ELR (cell line): ENCODE measurements at regions not wholly inside any gene's neighbourhood (a gene's known extent, or its start where the extent isn't known, plus 50 kb on each side); places are given as distances from the start of the nearest gene placed in this dataset.

Experiments used
- DNase-seq: peaks from one replicate; pipeline ENCODE4 v3.0.0-alpha.2; 2015; ENCODE audit warnings: low read depth

DNA sequence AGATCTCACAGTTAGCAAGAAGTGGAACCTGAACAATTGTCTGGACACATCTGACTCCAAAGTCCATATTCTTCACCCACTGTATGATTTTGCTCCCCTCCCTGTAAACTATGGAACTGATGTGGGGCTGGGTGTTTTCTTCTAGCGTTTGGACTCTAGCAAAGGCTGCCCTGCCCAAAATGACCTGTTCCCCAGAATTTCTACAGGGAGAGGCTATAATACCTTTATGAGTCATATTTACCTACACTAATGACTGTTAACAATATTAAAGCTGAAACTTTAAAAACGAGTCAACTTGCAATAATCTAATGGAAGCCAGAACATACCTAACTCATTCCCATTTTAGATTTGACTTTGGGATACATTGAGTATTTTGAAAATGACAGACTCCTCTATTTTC lies 531.2 kb upstream of the CFAP20DC start:
- DNase-seq, result no peak

GRCh38 chr3:59580499-59580898 lies 530.7 kb upstream of the CFAP20DC start:
- DNase-seq, result no peak

DNA sequence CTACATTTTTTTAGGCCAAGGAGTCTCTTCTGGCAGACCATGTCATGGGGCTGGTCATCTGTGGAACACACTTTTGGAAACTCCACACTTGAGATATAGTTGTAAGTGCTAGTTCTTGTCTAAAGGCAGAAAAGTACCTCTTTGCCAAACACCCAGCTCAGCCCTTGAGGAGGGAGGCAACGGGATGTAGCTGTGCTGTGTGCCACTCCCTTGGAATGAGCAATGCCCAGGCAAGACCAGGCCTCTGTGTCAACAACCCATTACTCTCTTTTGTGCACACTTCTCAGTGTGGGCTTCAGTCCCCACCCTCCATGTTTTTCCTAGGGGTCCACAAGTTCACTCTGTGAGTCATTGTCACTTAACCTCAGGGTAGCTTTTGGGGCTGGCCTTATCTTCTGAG lies 528.3 kb upstream of the CFAP20DC start:
- DNase-seq, result no peak

GRCh38 chr3:59576606-59577005 lies 526.8 kb upstream of the CFAP20DC start:
- DNase-seq, result no peak

DNA sequence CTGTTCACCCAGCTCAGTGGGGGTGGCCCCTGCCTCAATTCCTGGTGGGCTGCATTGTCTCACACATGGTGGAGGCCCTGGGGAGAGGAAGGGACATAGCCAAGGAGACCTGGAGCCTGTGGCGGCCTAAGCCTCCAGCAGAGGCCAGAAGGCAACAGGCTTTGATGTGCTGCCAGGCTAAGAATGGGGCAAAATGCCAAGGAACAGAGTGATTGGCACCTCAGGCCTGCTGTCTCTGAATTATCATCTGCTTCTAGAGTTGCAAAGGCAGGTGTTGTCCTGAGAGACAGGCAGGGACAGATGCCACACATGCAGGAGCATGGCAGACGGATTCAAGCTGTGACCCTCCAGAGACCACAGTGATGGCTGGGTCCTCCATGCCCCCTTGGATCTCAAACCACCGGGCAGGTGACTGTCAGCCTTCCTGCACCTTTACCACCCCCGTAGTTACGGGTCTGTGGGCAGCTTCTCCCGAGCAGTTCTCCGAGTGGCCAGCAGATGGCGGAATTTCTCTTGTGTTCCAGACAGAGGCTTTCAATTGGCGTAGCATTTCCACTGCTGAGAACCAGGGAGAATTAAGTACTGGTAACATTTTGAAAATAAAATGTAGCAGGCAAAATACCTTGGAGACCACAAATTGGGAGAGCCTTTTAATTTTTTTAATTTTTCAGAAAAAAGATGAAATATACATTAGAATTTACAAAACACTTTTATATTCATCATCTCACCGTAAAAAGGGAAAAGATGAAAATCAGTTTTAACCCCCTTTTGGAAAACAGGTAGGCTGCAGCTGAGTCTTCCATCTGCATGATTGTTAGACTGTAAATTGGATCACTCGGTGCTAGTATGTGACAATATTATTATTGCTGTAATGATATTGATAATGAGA lies 525.5 kb upstream of the CFAP20DC start:
- DNase-seq, result peak; percentile 57

DNA sequence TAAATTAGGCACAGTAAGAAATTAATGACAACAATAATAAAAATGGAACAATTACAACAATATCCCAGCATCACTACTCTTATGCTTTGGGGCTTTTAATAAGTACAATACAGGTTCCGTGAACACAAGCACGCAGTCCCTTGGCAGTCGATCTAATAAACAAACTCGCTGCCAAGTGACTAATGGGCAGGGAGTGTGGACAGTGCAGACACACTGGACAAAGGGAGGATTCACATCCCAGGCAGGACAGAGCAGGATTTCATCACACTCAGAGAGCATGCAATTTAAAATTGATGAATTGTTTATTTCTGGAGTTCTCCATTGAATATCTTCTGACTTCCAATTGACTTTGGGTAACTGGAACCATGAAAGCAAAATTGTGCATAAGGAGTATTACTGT lies 524.1 kb upstream of the CFAP20DC start:
- DNase-seq, result peak; percentile 9

GRCh38 chr3:59572106-59572505 lies 522.3 kb upstream of the CFAP20DC start:
- no peak for DNase-seq

GRCh38 chr3:59570806-59571205 lies 521.0 kb upstream of the CFAP20DC start:
- DNase-seq, result no peak

- DNase-seq, result no peak
These were observed 517.8 kb upstream of the CFAP20DC start for GRCh38 chr3:59567661-59568060.

DNA sequence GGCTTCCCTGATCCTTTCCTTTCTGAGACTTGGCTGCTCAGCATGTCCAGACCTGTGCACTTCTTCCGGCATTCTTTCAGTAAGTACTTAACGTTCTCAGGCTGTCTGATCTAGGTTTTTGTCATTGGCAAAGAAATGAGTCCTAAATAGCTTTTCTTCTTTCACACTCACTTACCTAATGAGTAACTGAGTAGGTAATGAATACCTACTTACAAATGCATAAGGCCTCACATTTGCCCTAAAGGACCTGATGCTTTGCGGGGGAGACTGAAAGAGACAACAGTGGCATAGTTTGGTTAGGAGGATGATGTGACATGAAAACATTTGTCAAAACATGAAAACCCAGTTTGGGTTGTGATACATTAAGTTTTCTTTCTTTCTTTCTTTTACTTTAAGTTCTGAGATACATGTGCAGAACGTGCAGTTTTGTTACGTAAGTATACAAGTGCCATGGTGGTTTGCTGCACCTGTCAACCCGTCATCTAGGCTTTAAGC lies 516.7 kb upstream of the CFAP20DC start:
- no peak for DNase-seq

DNA sequence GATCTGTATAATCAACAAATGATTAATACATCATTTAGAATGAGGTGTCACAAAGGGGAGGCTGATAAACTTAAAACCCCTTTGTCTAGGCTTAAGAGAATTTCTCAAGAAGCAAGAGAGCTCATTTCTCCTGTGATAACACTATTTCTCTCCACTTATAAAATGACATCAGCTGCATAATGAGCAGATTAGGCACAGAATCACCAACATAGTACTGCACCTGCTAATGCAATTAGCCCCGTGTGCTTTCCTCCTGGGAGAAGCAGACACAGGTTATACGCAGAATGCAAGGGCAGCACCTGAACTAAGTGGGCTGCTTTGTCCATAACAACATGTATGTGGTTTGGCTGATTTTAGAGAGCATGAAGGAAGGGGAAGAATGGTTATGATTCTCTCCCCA lies 515.3 kb upstream of the CFAP20DC start:
- DNase-seq, result no peak

DNA sequence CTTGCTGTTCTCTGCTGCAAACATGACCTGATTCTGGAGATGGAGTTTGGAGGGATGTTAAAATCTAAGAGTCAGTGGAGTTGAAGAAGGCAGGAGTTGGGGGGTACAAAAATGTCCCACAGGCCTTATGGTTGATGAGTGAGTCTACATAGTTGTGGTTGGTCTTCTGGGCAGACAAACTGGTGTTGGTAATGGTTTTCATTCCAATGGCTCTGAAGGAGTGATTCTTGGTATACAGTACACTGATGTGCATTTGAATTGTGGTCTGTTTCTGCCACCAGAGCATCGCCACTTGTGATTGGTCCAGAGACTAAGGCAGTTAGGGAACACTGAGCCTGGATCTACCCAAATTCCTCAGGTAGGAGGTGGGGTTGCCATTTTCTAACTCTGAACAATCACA lies 514.1 kb upstream of the CFAP20DC start:
- no peak for DNase-seq

DNA sequence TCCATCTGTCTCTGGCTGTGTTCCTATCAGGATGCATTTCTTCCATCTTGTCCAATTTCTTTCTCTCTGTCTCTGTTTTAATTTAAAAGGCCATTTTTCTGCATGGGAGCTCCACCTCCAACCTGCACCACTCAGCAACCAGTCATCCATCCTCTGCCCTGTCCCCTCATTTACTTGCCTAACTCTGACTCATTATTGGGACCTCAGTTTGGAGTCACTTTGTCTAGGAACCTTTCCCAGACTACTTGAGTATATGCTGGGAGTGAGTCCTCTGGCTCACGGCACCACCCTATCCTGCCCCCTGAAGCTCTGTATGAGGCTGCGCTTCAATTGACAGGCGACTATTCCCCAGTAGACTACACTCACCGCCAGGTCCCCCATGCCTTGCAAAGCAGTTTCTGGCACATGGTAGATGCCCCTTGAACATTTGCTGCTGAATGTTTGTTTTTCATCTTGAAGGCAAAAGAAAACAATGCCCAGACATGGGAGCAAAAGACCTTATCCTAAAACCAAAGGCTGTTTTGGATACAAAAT lies 513.3 kb upstream of the CFAP20DC start:
- DNase-seq, result peak; percentile 1

GRCh38 chr3:59559721-59560435 lies 510.1 kb upstream of the CFAP20DC start:
- DNase-seq, result peak; percentile 64

DNA sequence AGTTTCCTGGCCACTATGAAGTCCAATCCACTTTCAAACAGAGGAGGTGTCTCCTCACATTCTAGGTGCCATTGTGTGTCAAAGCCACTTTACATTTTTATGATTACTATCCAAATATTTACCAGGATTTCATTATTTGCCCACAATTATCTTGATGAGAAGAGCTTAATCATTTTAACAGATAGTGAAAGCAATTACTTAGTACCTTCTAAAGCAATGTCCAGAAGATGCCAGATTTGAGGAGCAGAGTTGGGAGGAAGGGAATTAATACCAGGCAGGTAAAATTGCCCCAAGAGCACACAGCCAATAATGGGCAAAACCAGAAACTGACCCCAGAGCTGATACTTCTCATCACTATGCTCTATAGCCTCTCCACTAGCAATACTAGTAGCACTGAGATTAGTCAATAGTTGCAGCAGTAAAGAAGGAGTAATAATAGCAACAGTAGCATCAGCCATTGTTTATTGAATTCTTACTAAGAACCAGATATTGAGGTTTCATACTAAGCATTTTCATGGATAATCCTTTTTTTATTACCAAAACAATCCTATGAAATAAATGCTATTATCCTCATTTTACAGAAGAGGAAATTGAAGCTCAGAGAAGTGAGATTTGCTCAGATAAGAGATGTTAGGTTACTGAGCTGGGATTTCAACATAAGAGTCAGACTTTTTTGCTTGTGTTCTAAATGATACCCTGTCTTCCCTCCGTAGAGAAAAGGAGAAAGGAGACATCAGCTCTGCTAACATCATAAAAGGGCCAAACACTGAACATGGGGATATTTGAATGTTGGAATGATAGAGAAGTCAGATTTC lies 509.3 kb upstream of the CFAP20DC start:
- no peak for DNase-seq

DNA sequence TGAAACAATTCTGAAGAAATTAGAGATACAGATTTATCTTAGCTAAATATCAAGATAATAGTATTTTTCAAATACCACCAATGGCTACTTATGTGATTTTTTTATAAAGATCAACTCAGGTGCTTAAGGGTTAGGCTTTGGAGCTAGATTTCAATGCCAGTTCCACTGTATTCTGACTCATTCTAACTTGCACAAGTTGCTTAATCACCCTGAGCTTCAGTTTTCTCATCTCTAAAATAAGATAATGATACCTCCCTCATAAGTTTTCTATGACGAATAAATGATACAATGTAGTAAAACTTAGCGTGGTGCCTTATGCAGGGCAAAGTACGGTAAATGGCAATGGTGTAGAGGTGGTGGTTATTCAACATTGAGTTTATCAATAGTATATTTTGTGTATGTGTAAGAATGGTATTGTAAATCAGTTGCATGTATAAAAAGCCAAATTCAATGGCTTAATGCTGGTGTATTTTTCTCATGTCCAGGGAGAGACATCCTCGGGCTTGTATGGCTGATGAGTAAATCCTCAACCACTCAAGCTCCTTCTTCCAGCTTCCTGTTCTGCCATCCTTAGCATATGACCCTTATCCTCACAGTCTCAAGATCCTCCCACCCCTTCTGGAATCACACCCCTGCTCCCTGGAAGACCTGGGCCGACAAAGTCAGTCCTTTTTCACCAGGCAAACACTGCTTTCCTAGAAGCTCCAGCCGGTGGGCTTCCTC lies 505.9 kb upstream of the CFAP20DC start:
- DNase-seq, result no peak

DNA sequence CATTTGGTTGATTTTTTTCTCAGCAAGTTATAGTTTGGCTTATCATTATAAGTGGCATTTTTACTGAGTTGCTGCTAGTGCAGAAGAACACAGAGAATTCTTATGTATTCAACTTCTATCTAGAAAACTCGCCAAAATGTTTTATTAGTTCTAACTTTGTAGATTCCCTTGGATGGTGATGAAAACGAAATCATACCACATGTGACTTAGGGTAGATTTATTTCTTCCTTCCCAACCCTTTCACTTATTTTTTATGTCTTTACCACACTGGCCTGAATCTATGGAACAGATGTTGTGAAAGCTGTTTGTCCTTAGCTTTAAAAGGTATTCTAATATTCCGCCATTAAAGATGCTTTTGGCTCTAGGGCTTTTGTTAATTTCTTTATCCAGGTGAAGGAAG lies 503.3 kb upstream of the CFAP20DC start:
- DNase-seq, result no peak

GRCh38 chr3:59551834-59552233 lies 502.0 kb upstream of the CFAP20DC start:
- DNase-seq, result no peak

DNA sequence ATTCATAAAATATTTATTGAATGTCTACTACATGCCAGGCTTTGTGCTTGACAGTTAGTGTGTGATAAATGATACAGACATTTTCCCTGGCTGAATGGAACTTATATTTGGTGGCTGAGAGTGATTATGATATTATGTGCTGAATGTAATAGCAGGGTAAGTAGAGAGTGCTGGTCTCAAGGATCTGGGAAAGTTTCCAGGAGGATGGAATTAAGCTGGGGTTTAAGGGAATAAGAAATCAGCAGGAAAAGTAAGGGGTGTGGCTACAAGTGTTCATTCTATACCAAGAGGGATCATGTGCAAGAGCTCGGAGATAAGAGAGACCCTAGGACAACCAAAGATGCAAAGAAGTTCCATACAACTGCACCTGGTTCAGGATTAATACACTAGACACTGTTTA lies 500.1 kb upstream of the CFAP20DC start:
- DNase-seq, result no peak

DNA sequence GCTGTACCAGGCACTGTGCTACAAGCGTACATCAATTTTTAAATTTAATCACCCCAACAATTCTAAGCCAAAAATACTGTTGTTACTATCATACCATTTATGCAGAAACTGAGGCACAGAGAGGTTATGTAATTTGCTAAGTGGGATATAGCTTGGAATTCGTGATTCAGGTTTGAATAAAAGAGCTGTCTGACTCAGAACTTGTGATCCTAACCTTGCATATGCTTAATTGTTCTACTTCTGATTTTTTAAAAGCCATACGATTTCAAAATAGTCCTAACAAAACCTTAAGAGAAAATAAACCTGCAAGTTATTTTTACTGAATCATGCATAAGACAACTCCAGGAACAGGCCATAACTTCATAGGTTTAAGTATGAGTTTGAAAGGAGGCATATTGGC lies 498.0 kb upstream of the CFAP20DC start:
- DNase-seq, result no peak

DNA sequence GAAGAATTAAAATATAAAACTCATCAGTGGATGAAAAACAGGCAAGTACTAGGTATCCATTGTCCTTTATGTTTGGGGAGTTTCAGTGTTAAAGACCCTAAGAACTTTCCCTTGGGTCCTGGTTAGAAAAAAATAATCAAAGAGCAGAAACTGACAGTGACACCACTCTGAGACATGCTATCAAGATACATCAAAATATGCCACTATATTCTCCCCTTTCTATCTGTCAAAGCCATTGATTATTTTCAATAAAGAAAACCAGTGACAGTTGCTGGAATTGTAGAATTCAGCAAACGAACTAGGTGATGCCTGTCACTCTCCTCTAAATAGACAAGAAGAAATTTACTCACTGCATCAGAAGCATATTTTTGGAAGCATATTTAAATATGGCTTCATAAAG lies 496.7 kb upstream of the CFAP20DC start:
- no peak for DNase-seq

- DNase-seq, result no peak
These were observed 495.5 kb upstream of the CFAP20DC start for GRCh38 chr3:59545374-59545773.
